Mucosa of rectum (tissue), 2 donors: ENCODE measurements at regions not wholly inside any gene's neighbourhood (a gene's known extent, or its start where the extent isn't known, plus 50 kb on each side); places are given as distances from the start of the nearest gene placed in this dataset.

ENCODE experiments used
- H3K27ac ChIP-seq, 2 donors: one replicate each; pipeline ENCODE4 v1.7.0; 2013; ENCODE audit warnings: inconsistent platforms in 2 of 2, low read depth in 2 of 2, low read length in 2 of 2
- H3K27me3 ChIP-seq, 2 donors: one replicate each; pipeline ENCODE4 v1.7.0; 2013; ENCODE audit warnings: low read length in 2 of 2; ENCODE audit not compliant: control insufficient read depth in 2 of 2, insufficient read depth in 2 of 2
- H3K36me3 ChIP-seq, 2 donors: one replicate each; pipeline ENCODE4 v1.7.0; 2013; ENCODE audit warnings: low read length in 2 of 2; ENCODE audit not compliant: control insufficient read depth in 2 of 2, insufficient read depth in 2 of 2
- H3K4me1 ChIP-seq, 2 donors: one replicate each; pipeline ENCODE4 v1.7.0; 2013; ENCODE audit warnings: low read length in 2 of 2, mild to moderate bottlenecking in 1 of 2; ENCODE audit not compliant: control insufficient read depth in 2 of 2, insufficient read depth in 2 of 2
- H3K4me3 ChIP-seq, 2 donors: one replicate each; pipeline ENCODE4 v1.7.0; 2013; ENCODE audit warnings: low read length in 2 of 2
- H3K9ac ChIP-seq, 2 donors: one replicate each; pipeline ENCODE4 v1.7.0; 2013; ENCODE audit warnings: low read length in 2 of 2, low read depth in 1 of 2, mild to moderate bottlenecking in 1 of 2
- H3K9me3 ChIP-seq, 2 donors: one replicate each; pipeline ENCODE4 v1.7.0; 2013; ENCODE audit warnings: low read length in 2 of 2; ENCODE audit not compliant: control insufficient read depth in 2 of 2
- donor health status: healthy.
- donor health status: Normal muscosa, but diverticular disease.

DNA sequence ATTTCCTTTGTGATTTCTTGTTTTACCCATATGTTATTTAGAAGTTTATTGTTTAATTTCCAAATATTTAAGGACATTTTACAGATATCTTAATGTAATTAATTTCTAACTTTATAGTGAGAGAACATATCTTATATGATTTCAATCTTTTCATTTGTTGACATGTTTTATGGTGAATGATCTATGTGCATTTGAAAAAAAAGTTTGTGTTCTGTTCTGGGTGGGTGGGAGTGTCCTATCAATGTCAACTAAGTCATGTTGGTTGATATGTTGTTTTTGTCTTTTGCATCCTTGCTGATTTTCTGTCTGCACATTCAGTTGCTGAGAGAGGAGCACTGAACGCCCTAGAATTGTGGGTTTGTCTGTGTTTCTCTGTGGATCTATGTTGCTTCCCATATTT lies 50.3 kb upstream of the CBFA2T3 start:
- H3K4me3 ChIP-seq: no peak overlapping the region
- no peak overlapping the region for H3K27ac ChIP-seq
- peaks cover 0 to 2% of the 10 kb centered on the region in 2 donors for H3K9me3 ChIP-seq
- no peak overlapping the region for H3K9ac ChIP-seq
- no peaks in the 10 kb centered on the region for H3K36me3 ChIP-seq
- peaks cover 1% of the 10 kb centered on the region in 2 donors for H3K4me1 ChIP-seq
- no peaks in the 10 kb centered on the region for H3K27me3 ChIP-seq

DNA sequence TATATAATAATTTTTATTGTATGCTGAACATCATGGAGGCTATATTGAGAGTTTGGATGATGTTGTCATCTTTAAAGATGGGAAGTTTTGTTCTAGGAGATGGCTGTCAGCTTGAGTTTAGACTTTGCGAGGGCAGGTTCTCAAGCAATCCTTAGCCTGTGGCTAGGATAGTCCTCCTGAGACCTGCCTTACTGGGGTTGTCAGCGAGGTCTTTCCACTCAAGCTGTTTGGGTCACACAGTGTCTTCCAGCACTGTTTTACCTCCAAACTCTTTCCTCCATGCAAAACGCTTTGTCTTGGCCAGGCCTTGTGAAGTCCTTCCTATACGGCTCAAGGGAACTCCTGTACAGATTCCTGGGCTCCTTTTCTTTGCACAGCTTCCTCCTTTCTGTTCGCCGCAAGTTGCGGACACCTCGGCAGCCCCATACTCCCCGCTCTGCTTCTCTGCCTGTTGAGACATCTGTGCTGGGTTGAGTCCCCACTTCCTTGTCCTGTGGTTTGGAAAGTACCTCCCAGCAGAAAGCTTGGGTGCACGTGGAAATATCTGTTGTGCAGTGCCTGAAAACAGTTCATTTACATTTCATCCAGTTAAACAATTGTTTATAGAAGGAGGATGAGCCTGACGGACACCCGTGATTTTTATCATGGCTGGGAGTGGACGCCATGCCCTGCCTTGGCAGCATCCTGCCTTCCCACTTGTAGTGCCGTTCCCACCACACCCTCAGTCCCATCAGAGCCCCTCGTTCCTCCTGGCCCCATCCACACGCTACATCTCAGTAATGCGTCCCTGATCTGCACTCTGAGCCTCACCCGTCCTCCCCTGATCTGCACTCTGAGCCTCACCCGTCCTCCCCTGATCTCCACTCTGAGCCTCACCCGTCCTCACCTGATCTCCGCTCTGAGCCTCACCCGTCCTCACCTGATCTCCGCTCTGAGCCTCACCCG lies 55.0 kb upstream of the CBFA2T3 start:
- no peaks in the 10 kb centered on the region for H3K27me3 ChIP-seq
- H3K27ac ChIP-seq: no peak overlapping the region

DNA sequence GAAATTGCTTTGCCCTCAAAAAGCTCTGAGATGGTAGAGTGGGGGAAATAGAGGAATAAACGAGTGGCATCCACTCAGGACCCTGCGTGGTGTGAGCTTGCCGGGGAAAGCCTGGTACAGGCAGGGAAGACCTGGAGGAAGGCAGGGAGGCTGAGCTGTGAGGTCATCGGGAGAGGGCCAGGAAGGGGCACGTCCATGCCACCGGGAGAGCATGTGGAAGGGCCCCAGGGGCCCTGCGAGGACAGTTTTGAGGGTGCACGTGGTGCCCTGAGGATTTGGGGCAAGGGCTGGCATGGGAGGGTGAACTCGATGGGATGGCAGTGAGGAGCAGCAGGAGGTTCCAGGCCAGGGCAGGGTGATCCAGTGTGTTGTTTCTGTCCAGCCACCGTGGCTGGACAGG lies 56.3 kb upstream of the CBFA2T3 start:
- H3K27me3 ChIP-seq: no peaks in the 10 kb centered on the region

More for the DNA sequence above, 55.0 kb upstream of the CBFA2T3 start:
- peaks cover 2 to 3% of the 10 kb centered on the region in 2 donors for H3K4me1 ChIP-seq
- peak overlapping the region in 1 of 2 donors; percentile 42 for H3K4me3 ChIP-seq
- H3K9ac ChIP-seq: no peak overlapping the region
- H3K9me3 ChIP-seq: peaks cover 0 to 2% of the 10 kb centered on the region in 2 donors
- no peaks in the 10 kb centered on the region for H3K36me3 ChIP-seq

GRCh38 chr16:89033796-89034572 lies 57.0 kb upstream of the CBFA2T3 start:
- H3K4me3 ChIP-seq: no peak overlapping the region
- H3K27me3 ChIP-seq: no peaks in the 10 kb centered on the region
- H3K4me1 ChIP-seq: peaks cover 2 to 3% of the 10 kb centered on the region in 2 donors
- peaks cover 0 to 2% of the 10 kb centered on the region in 2 donors for H3K9me3 ChIP-seq
- no peak overlapping the region for H3K9ac ChIP-seq
- no peaks in the 10 kb centered on the region for H3K36me3 ChIP-seq
- H3K27ac ChIP-seq: no peak overlapping the region

More for the DNA sequence above, 56.3 kb upstream of the CBFA2T3 start:
- no peak overlapping the region for H3K9ac ChIP-seq
- no peaks in the 10 kb centered on the region for H3K36me3 ChIP-seq
- H3K4me1 ChIP-seq: peaks cover 2 to 3% of the 10 kb centered on the region in 2 donors
- no peak overlapping the region for H3K4me3 ChIP-seq
- peaks cover 0 to 2% of the 10 kb centered on the region in 2 donors for H3K9me3 ChIP-seq
- no peak overlapping the region for H3K27ac ChIP-seq

DNA sequence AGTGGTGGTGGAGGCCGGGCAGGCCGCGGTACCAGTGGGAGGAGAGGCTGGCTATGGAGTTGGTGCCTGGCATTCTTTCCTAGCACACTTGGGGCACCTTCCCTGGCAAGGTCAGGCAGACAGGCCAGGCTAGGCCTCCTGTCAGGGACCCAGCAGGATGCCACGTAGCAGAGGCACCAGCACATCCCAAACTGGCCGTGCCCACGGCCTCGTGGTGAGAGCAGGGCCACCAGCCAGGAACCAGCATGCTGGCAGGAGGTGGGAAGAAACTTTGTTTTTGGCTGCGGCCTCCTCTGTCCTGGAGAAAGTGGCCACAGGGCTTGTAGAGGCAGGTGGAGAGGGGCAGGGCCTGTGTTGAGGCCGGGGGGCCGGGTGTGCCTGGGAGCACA lies 57.6 kb upstream of the CBFA2T3 start:
- H3K27me3 ChIP-seq: no peaks in the 10 kb centered on the region
- no peak overlapping the region for H3K27ac ChIP-seq
- H3K36me3 ChIP-seq: no peaks in the 10 kb centered on the region
- peaks cover 2 to 3% of the 10 kb centered on the region in 2 donors for H3K4me1 ChIP-seq
- no peak overlapping the region for H3K9ac ChIP-seq
- no peak overlapping the region for H3K4me3 ChIP-seq
- H3K9me3 ChIP-seq: peaks cover 0 to 2% of the 10 kb centered on the region in 2 donors

DNA sequence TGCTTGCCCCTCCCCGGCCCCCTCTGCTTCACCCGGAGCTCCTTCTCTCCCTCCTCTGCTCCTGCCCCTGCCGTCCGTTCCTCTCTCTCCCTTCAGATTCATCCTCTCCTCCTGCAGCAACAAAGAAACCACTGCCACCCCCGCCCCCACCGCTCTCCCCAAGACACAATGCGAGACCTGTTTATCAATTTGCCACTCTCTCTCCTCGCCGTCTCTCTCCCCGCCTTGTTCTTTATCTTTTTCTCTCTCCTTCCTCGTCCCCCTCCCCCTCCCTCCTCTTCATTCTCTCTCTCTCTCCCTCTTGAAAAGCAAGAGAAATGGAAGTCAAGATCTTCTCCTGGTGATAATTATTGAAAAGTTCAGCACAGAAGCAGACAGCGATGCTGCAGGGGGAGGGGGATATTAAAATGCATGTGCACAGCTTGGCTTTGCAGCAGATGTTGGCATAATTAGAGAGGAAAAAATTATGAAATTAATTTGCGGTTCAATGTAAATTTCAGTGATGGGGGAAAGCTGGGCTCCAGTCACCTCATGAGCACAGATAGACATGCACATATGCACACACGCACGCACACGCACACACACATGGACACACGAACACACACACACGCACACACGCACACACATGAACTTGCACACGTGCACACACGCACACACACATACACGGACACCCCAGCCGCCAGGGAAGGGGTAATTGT lies 58.1 kb upstream of the CBFA2T3 start:
- Histone ChIP-seq H3K9ac (no peak overlapping the region), H3K36me3 (no peaks in the 10 kb centered on the region), H3K27ac (no peak overlapping the region), H3K4me1 (peaks cover 2 to 3% of the 10 kb centered on the region in 2 donors), H3K27me3 (no peaks in the 10 kb centered on the region), H3K9me3 (peaks cover 0 to 2% of the 10 kb centered on the region in 2 donors), H3K4me3 (no peak overlapping the region)

DNA sequence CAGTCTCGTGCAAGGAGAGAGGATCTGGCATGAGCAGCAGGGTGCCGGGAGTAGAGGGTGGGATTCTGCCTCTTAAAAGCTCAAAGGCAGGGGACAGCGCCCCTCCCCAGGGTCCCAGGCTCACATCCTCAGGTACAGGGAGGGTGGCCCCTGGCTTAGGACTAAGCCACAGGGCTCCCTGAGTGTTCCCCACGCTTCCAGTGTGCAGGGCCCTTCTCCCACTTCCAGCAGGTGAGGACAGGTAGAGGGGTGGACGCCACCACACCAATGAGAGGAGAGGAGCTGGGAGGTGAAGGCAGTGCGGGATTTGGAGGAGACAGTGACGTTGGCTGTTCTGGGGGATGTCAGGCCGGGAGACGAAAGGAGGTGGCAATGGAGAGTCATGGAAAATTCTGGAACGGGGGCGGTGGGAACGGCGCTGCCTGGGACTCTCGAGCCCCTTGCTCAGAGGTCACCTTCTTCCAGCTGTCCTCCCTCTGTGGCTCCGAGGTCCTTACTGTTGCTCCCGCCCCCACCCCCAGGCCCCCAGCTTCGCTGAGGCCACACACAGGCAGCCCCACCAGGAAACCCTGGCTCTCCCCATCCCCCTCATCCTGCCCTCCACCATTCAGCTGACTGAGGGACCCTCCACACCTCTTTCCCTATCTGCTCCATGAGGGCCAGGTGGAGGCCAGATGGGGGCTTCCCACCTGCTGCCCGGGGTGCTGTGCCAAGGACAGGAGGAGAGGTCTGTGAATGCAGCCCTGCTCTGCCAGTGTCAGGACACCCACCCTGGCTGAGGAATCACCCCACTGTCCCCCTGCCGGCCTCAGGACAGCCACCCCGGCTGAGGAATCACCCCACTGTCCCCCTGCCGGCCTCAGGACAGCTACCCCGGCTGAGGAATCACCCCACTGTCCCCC lies 57.7 kb upstream of the ACSF3 start:
- H3K9ac ChIP-seq: no peak overlapping the region
- H3K27me3 ChIP-seq: no peaks in the 10 kb centered on the region
- no peak overlapping the region for H3K27ac ChIP-seq
- peaks cover 0 to under 1% of the 10 kb centered on the region in 2 donors for H3K9me3 ChIP-seq
- peaks cover 2 to 3% of the 10 kb centered on the region in 2 donors for H3K4me1 ChIP-seq
- no peak overlapping the region for H3K4me3 ChIP-seq
- no peaks in the 10 kb centered on the region for H3K36me3 ChIP-seq

DNA sequence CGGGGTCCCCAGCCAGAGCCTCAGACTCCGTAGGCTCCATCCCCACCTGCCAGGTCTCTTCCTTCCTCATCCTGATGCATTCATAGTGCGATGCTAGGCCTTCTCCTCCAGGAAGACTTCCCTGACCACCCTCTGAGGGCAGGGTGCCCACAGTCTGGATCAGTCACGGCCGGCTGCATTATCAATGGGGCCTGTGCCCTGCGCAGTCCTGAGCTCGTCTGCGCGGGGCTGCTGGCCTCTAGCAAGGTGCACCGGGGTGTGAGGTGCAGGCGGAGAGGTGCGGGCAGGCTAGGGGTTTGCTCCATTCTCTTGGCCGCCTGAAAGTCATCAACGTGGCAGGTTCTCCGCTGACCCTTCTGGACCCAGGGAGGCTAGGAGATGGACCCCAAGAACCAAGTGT lies 56.9 kb upstream of the ACSF3 start:
- H3K4me3 ChIP-seq: no peak overlapping the region
- no peaks in the 10 kb centered on the region for H3K27me3 ChIP-seq
- H3K9me3 ChIP-seq: no peaks in the 10 kb centered on the region
- H3K4me1 ChIP-seq: peaks cover 2 to 3% of the 10 kb centered on the region in 2 donors
- no peaks in the 10 kb centered on the region for H3K36me3 ChIP-seq
- H3K27ac ChIP-seq: no peak overlapping the region
- no peak overlapping the region for H3K9ac ChIP-seq
